ENCODE measurements at regions not wholly inside any gene's neighbourhood (a gene's known extent, or its start where the extent isn't known, plus 50 kb on each side); places are given as distances from the start of the nearest gene placed in this dataset.

DNA sequence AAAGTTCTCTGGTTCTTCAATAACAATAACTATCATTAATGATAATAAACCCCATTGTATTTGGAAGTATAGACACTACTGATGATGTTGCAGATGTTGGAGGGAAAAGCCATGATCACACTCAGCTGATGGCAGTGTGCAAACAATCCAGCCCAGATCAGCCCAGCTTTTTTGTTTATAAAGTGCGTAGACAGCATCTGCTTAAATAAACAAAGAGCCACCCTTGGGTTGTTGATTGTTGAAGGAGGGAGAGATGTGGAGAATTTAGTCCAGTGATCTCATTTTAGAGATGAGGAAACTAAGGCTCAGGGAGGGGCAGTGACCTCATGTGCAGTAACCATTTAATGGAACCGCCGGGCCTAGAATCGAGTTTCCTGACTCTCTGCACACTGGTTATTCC, 56.0 kb upstream of the MEX3C start:
- DNase-seq: no peak
- Histone ChIP-seq H2AK5ac (ENCODE audit: insufficient read length, low read length) (no peak overlapping the region), H3K79me1 (ENCODE audit: insufficient read depth, low read depth, low read length, poor library complexity, severe bottlenecking) (no peaks in the 10 kb centered on the region), H3K27me3 (ENCODE audit: insufficient read depth, low read length) (no peaks in the 10 kb centered on the region), H2BK20ac (ENCODE audit: low read depth, low read length, poor library complexity, severe bottlenecking) (no peak overlapping the region), H4K20me1 (ENCODE audit: control insufficient read depth, insufficient read depth, insufficient read length) (no peaks in the 10 kb centered on the region), H3K79me2 (ENCODE audit: insufficient read depth, low read length) (no peaks in the 10 kb centered on the region), H3T11ph (ENCODE audit: low read length) (no peak overlapping the region), H3K18ac (ENCODE audit: insufficient read length, low read depth, low read length) (no peak overlapping the region), H3K27ac (ENCODE audit: insufficient read length, low read depth, low read length) (no peak overlapping the region), H4K8ac (replicated peaks; ENCODE audit: insufficient read length, low read depth, low read length) (no peak overlapping the region), H4K91ac (ENCODE audit: insufficient read length, low read depth, low read length) (no peak overlapping the region), H2AFZ (ENCODE audit: low read length) (no peak overlapping the region), H2BK12ac (ENCODE audit: insufficient read length, low read depth, low read length) (no peak overlapping the region), H2BK5ac (ENCODE audit: insufficient read length, low read length) (no peak overlapping the region), H3K23ac (ENCODE audit: insufficient read length, low read depth, low read length) (no peak overlapping the region), H4K5ac (ENCODE audit: insufficient read length, low read depth, low read length) (no peak overlapping the region), H3K4ac (ENCODE audit: low read depth, low read length) (no peak overlapping the region), H3K14ac (ENCODE audit: insufficient read depth, low read length) (no peak overlapping the region), H3K4me2 (ENCODE audit: insufficient read depth, insufficient read length, low read length) (no peak overlapping the region), H3K56ac (ENCODE audit: insufficient read length, low read depth, low read length) (no peak overlapping the region), H3K9me3 (ENCODE audit: control insufficient read depth, low read depth, low read length) (no peaks in the 10 kb centered on the region), H3K4me1 (ENCODE audit: insufficient read depth, low read length) (no peaks in the 10 kb centered on the region; the same call in 1 of the 2 replicates), H3K23me2 (ENCODE audit: insufficient read length, low read depth, low read length, poor library complexity, severe bottlenecking) (no peaks in the 10 kb centered on the region), H2BK120ac (ENCODE audit: low read depth, low read length, poor library complexity, severe bottlenecking) (no peak overlapping the region), H3K9ac (ENCODE audit: extremely low read depth, insufficient read length, low read length) (no peak overlapping the region), H2BK15ac (ENCODE audit: low read depth, low read length) (no peak overlapping the region)
- no peak for TF ChIP-seq CTCF (conservative IDR thresholded peaks at IDR 0.05)
- H3K4me3 Mint-ChIP-seq: no peak overlapping the region
- peaks cover 0 to 8% (median 2%) of the 10 kb centered on the region in 3 experiments; a peak in 2 of 7 replicates for H3K36me3 Mint-ChIP-seq (ENCODE audit: insufficient read depth in 1 of 3, low read depth in 3 of 3)
- no peak overlapping the region; a peak in 1 of 7 replicates for H3K27ac Mint-ChIP-seq
- peaks cover 2 to 7% of the 10 kb centered on the region in 2 experiments; a peak in 3 of 5 replicates for H3K9me3 Mint-ChIP-seq
- WGBS (ENCODE audit: extremely low coverage, insufficient read length, low lambda C conversion rate): no CpG with 5 or more reads among the region's 4 CpGs
- peaks cover 15 to 18% of the 10 kb centered on the region in 2 experiments for H3K4me1 Mint-ChIP-seq
- no peaks in the 10 kb centered on the region for H3K27me3 Mint-ChIP-seq (ENCODE audit: low read depth)
